HCT116 (cell line): ENCODE measurements at regions not wholly inside any gene's neighbourhood (a gene's known extent, or its start where the extent isn't known, plus 50 kb on each side); places are given as distances from the start of the nearest gene placed in this dataset.

ENCODE experiments used
- ATAC-seq: fragments of 200-7000 bp; cut with Tn5 transposase; 2 replicates; pipeline ENCODE4 v1.9.1; 2020; ENCODE audit warnings: mild to moderate bottlenecking, moderate library complexity
- BruUV-seq: library from RNA; stranded (reverse); fragments of 400-500 nt; replicated peaks from 2 replicates; lab custom pipeline; 2021; lab: Mats Ljungman, UMichigan
- CTCF ChIA-PET: fragments of 300-600 bp; sonication (Branson Sonifier 250); formaldehyde crosslinking; loops from one replicate; lab custom pipeline; 2021; ENCODE audit warnings: antibody characterized with exemption; lab: Charles Lee
- POLR2A ChIA-PET: fragments of 300-600, 350-600 bp; sonication (Branson Sonifier 250); formaldehyde crosslinking; loops from one replicate; lab custom pipeline; 2021; ENCODE audit warnings: antibody characterized with exemption; lab: Charles Lee
- RAD21 ChIA-PET, 2 experiments: fragments of 300-600 bp; sonication (Branson Sonifier 250); formaldehyde crosslinking; loops; one replicate each; lab custom pipeline; 2023; ENCODE audit warnings: low total read pairs in 2 of 2; ENCODE audit not compliant: uncharacterized antibody in 2 of 2, unreplicated experiment in 2 of 2, low non-redundant PET in 1 of 2; lab: Charles Lee
- DNase-seq: peaks from one replicate; pipeline ENCODE4 v3.0.0-alpha.2; 2010; ENCODE audit warnings: low read depth, low spot score
- H2AFZ ChIP-seq: fragments of 200-600 bp; shearing (Covaris generic), sonication (generic); 2 replicates; pipeline ENCODE4 v1.6.1; 2017; ENCODE audit warnings: low read depth, mixed run types, mixed read lengths, antibody characterized with exemption, low read length; ENCODE audit not compliant: poor library complexity, severe bottlenecking
- H3K27ac ChIP-seq: 2 replicates; pipeline ENCODE4 v1.5.1; 2012; ENCODE audit warnings: low read depth, low read length
- H3K27me3 ChIP-seq: fragments of 200-600 bp; sonication (generic); 2 replicates; pipeline ENCODE4 v1.6.1; 2016; ENCODE audit warnings: mixed run types, low read length, mixed read lengths; ENCODE audit not compliant: insufficient read depth
- H3K36me3 ChIP-seq, 2 experiments: fragments of 200-500 bp in 1 of 2; fragments of 200-600 bp in 1 of 2; sonication (Bioruptor generic) in 1 of 2; sonication (generic) in 1 of 2; 2 replicates each; pipeline versions ENCODE4 v1.5.1 to v1.6.1; 2014 to 2016; ENCODE audit warnings: low read length in 2 of 2, inconsistent platforms in 1 of 2, mixed read lengths in 1 of 2, mixed run types in 1 of 2; ENCODE audit not compliant: insufficient read depth in 2 of 2, control insufficient read depth in 1 of 2
- H3K4me1 ChIP-seq, 2 experiments: fragments of 200-600 bp in 1 of 2; sonication (generic) in 1 of 2; 2 replicates each; pipeline versions ENCODE4 v1.5.1 to v1.6.1; 2012 to 2017; ENCODE audit warnings: low read length in 2 of 2, inconsistent platforms in 1 of 2, mild to moderate bottlenecking in 1 of 2, mixed read lengths in 1 of 2, mixed run types in 1 of 2, moderate library complexity in 1 of 2; ENCODE audit not compliant: insufficient read depth in 2 of 2, control insufficient read depth in 1 of 2
- H3K4me2 ChIP-seq: fragments of 200-600 bp; sonication (generic); 2 replicates; pipeline ENCODE4 v1.6.1; 2017; ENCODE audit warnings: mixed run types, low read length, mixed read lengths
- H3K4me3 ChIP-seq, 2 experiments: fragments of 200-600 bp in 1 of 2; sonication (generic) in 1 of 2; replicated peaks in 1 of 2; 2 replicates each; pipeline ENCODE4 v1.5.1; 2011 to 2016; ENCODE audit warnings: low read length in 2 of 2, control low read depth in 1 of 2, low read depth in 1 of 2, mild to moderate bottlenecking in 1 of 2, mixed read lengths in 1 of 2, mixed run types in 1 of 2
- H3K79me2 ChIP-seq: fragments of 200-600 bp; sonication (generic); 2 replicates; pipeline ENCODE4 v1.6.1; 2017; ENCODE audit warnings: mild to moderate bottlenecking, mixed run types, low read length, moderate library complexity, mixed read lengths; ENCODE audit not compliant: insufficient read depth
- H3K9ac ChIP-seq: fragments of 200-600 bp; sonication (generic); 2 replicates; pipeline ENCODE4 v1.6.1; 2016; ENCODE audit warnings: low read length, mixed read lengths
- H3K9me2 ChIP-seq: fragments of 200-600 bp; sonication (generic), shearing (Covaris generic); 2 replicates; pipeline ENCODE4 v1.6.1; 2017; ENCODE audit warnings: mixed run types, mild to moderate bottlenecking, moderate library complexity; ENCODE audit not compliant: insufficient read depth
- H3K9me3 ChIP-seq, 2 experiments: fragments of 200-500 bp in 1 of 2; fragments of 200-600 bp in 1 of 2; sonication (Bioruptor generic) in 1 of 2; sonication (generic) in 1 of 2; 2 replicates each; pipeline ENCODE4 v1.6.1; 2014 to 2017; ENCODE audit warnings: low read length in 2 of 2, mixed read lengths in 2 of 2, inconsistent platforms in 1 of 2, low read depth in 1 of 2, mild to moderate bottlenecking in 1 of 2, mixed run types in 1 of 2, moderate library complexity in 1 of 2; ENCODE audit not compliant: control insufficient read depth in 1 of 2, insufficient read depth in 1 of 2
- H4K20me1 ChIP-seq: fragments of 200-600 bp; sonication (generic), shearing (Covaris generic); 2 replicates; pipeline ENCODE4 v1.6.1; 2017; ENCODE audit warnings: mixed run types, mild to moderate bottlenecking, moderate library complexity; ENCODE audit not compliant: insufficient read depth
- ATF3 ChIP-seq: IDR thresholded peaks from 2 replicates; pipeline ENCODE4 v1.6.1; 2012
- ELF1 ChIP-seq: IDR thresholded peaks from 2 replicates; pipeline ENCODE4 v1.6.1; 2012; ENCODE audit warnings: low read depth, borderline replicate concordance
- EZH2 ChIP-seq: fragments of 200-600 bp; sonication (generic); IDR thresholded peaks from 2 replicates; pipeline ENCODE4 v1.6.1; 2017; ENCODE audit warnings: antibody characterized with exemption, mixed run types
- FOSL1 ChIP-seq: IDR thresholded peaks from 2 replicates; pipeline ENCODE4 v1.6.1; 2012; ENCODE audit warnings: low read depth
- POLR2A ChIP-seq: IDR thresholded peaks from 2 replicates; pipeline ENCODE4 v1.7.0; 2011; ENCODE audit warnings: borderline replicate concordance; ENCODE audit not compliant: insufficient read depth, insufficient read length; ENCODE audit errors: extremely low read depth
- POLR2AphosphoS5 ChIP-seq: IDR thresholded peaks from 2 replicates; pipeline ENCODE4 v1.6.1; 2011; ENCODE audit warnings: mild to moderate bottlenecking, low read depth, low read length, moderate library complexity
- REST ChIP-seq: IDR thresholded peaks from 2 replicates; pipeline ENCODE4 v1.6.1; 2012; ENCODE audit warnings: low read depth
- SIN3A ChIP-seq: IDR thresholded peaks from 2 replicates; pipeline ENCODE4 v1.6.1; 2012; ENCODE audit warnings: low read depth
- SP1 ChIP-seq: IDR thresholded peaks from 2 replicates; pipeline ENCODE4 v1.6.1; 2012; ENCODE audit warnings: low read depth
- TCF7L2 ChIP-seq: IDR thresholded peaks from 2 replicates; pipeline ENCODE4 v1.7.0; 2011; ENCODE audit warnings: borderline replicate concordance, inconsistent platforms; ENCODE audit not compliant: insufficient read depth, insufficient read length; ENCODE audit errors: extremely low read depth
- YY1 ChIP-seq: IDR thresholded peaks from 2 replicates; pipeline ENCODE4 v1.6.1; 2011; ENCODE audit warnings: low read length, low read depth, moderate library complexity, mild to moderate bottlenecking; ENCODE audit not compliant: insufficient replicate concordance; ENCODE audit errors: extremely low read depth
- ZBTB33 ChIP-seq: IDR thresholded peaks from 2 replicates; pipeline ENCODE4 v1.6.1; 2011; ENCODE audit warnings: mild to moderate bottlenecking, low read length, moderate library complexity; ENCODE audit not compliant: insufficient replicate concordance; ENCODE audit errors: extremely low read depth
- intact Hi-C: fragments of 100-400 bp; cut with micrococcal nuclease; formaldehyde crosslinking; loops from 2 replicates; pipeline ENCODE4 v1.10.0; 2022

GRCh38 chr14:80316441-80316840 is 105.1 kb upstream of the DIO2 start:
- H3K4me1 ChIP-seq: no peaks in the 10 kb centered on the region
- TF ChIP-seq ATF3: no peak
- no peak for TF ChIP-seq ZBTB33
- no peak for TF ChIP-seq EZH2
- TF ChIP-seq, all 23 proteins: peak for 0
- ChIA-PET RAD21 (no interaction called here), POLR2A (no interaction called here), CTCF (no interaction called here)
- intact Hi-C loops: no loop called here
- Histone ChIP-seq H3K79me2 (no peaks in the 10 kb centered on the region), H3K4me2 (no peak overlapping the region), H3K27ac (no peak overlapping the region), H3K36me3 (no peaks in the 10 kb centered on the region), H3K9me3 (no peaks in the 10 kb centered on the region), H2AFZ (no peak overlapping the region), H4K20me1 (no peaks in the 10 kb centered on the region), H3K9me2 (no peaks in the 10 kb centered on the region), H3K27me3 (no peaks in the 10 kb centered on the region), H3K9ac (no peak overlapping the region), H3K4me3 (no peak overlapping the region)
- BruUV-seq: no TSS peak
- DNase-seq: no peak
- ATAC-seq: no peak

GRCh38 chr14:80315681-80316080 is 104.4 kb upstream of the DIO2 start:
- Histone ChIP-seq H3K9me3 (no peaks in the 10 kb centered on the region), H2AFZ (no peak overlapping the region), H3K27ac (no peak overlapping the region), H3K4me2 (no peak overlapping the region), H3K27me3 (no peaks in the 10 kb centered on the region), H3K4me3 (no peak overlapping the region), H3K9ac (no peak overlapping the region), H4K20me1 (no peaks in the 10 kb centered on the region), H3K36me3 (no peaks in the 10 kb centered on the region), H3K9me2 (no peaks in the 10 kb centered on the region), H3K79me2 (no peaks in the 10 kb centered on the region), H3K4me1 (no peaks in the 10 kb centered on the region)
- BruUV-seq: no TSS peak
- ChIA-PET CTCF (no interaction called here), POLR2A (no interaction called here), RAD21 (no interaction called here)
- ATAC-seq (no peak), DNase-seq (no peak)
- intact Hi-C loops: no loop called here
- no peak for TF ChIP-seq FOSL1
- no peak for TF ChIP-seq POLR2A
- no peak for TF ChIP-seq YY1
- TF ChIP-seq ELF1: no peak
- TF ChIP-seq SIN3A: no peak
- TF ChIP-seq REST: no peak
- TF ChIP-seq EZH2: no peak
- no peak for TF ChIP-seq TCF7L2
- no peak for TF ChIP-seq ZBTB33
- no peak for TF ChIP-seq SP1
- TF ChIP-seq POLR2AphosphoS5: no peak
